Astrocyte (in vitro differentiated cells and primary cell): ENCODE measurements at regions not wholly inside any gene's neighbourhood (a gene's known extent, or its start where the extent isn't known, plus 50 kb on each side); places are given as distances from the start of the nearest gene placed in this dataset.

ENCODE experiments used
- DNase-seq: peaks from one replicate; pipeline ENCODE4 v3.0.0-alpha.2; 2010; ENCODE audit warnings: low read depth
- FAIRE-seq: peaks from 2 replicates; lab custom pipeline; 2011; peaks lifted over from hg19 to GRCh38; lab: Jason Lieb, UNC
- H2AFZ ChIP-seq: 2 replicates; pipeline ENCODE4 v1.6.0; 2012; ENCODE audit warnings: low read depth, low read length, inconsistent platforms
- H3K27ac ChIP-seq: 2 replicates; pipeline ENCODE4 v1.5.1; 2011; ENCODE audit warnings: low read depth, low read length, inconsistent platforms
- H3K27me3 ChIP-seq: 2 replicates; pipeline ENCODE4 v1.6.0; 2011; ENCODE audit warnings: low read length, inconsistent platforms; ENCODE audit not compliant: insufficient read depth
- H3K36me3 ChIP-seq: 2 replicates; pipeline ENCODE4 v1.5.1; 2011; ENCODE audit warnings: low read length, inconsistent platforms; ENCODE audit not compliant: insufficient read depth
- H3K4me1 ChIP-seq: 2 replicates; pipeline ENCODE4 v1.5.1; 2011; ENCODE audit warnings: low read length, inconsistent platforms; ENCODE audit not compliant: insufficient read depth
- H3K4me2 ChIP-seq: 2 replicates; pipeline ENCODE4 v1.6.0; 2012; ENCODE audit warnings: low read length, inconsistent platforms
- H3K4me3 ChIP-seq: 2 replicates; pipeline ENCODE4 v1.5.1; 2011; ENCODE audit warnings: low read depth, mild to moderate bottlenecking, low read length, inconsistent platforms; ENCODE audit not compliant: insufficient read depth
- H3K79me2 ChIP-seq: 2 replicates; pipeline ENCODE4 v1.6.0; 2012; ENCODE audit warnings: mild to moderate bottlenecking, low read length, inconsistent platforms; ENCODE audit not compliant: insufficient read depth
- H3K9ac ChIP-seq: 2 replicates; pipeline ENCODE4 v1.6.0; 2012; ENCODE audit warnings: mild to moderate bottlenecking, low read length, inconsistent platforms
- H3K9me3 ChIP-seq: 2 replicates; pipeline ENCODE4 v1.5.1; 2012; ENCODE audit warnings: low read depth, mild to moderate bottlenecking, low read length, inconsistent platforms; ENCODE audit not compliant: insufficient read depth
- H4K20me1 ChIP-seq: 2 replicates; pipeline ENCODE4 v1.6.0; 2012; ENCODE audit warnings: low read length, inconsistent platforms; ENCODE audit not compliant: insufficient read depth
- H3K27ac Mint-ChIP-seq: one replicate; pipeline ENCODE4 v1.8.0; 2021; ENCODE audit warnings: mild to moderate bottlenecking, mixed read lengths; ENCODE audit not compliant: unreplicated experiment
- H3K27me3 Mint-ChIP-seq: one replicate; pipeline ENCODE4 v1.8.0; 2021; ENCODE audit warnings: low read depth, mixed read lengths; ENCODE audit not compliant: unreplicated experiment
- H3K36me3 Mint-ChIP-seq: one replicate; pipeline ENCODE4 v1.8.0; 2021; ENCODE audit warnings: low read depth, mixed read lengths; ENCODE audit not compliant: unreplicated experiment
- H3K4me1 Mint-ChIP-seq: one replicate; pipeline ENCODE4 v1.8.0; 2021; ENCODE audit warnings: low read depth, mixed read lengths; ENCODE audit not compliant: unreplicated experiment
- H3K4me3 Mint-ChIP-seq: one replicate; pipeline ENCODE4 v1.8.0; 2021; ENCODE audit warnings: mild to moderate bottlenecking, moderate library complexity, mixed read lengths; ENCODE audit not compliant: unreplicated experiment
- H3K9me3 Mint-ChIP-seq: one replicate; pipeline ENCODE4 v1.8.0; 2021; ENCODE audit warnings: mild to moderate bottlenecking, mixed read lengths; ENCODE audit not compliant: unreplicated experiment
- CTCF ChIP-seq: IDR thresholded peaks from 2 replicates; pipeline ENCODE4 v1.5.1; 2011; ENCODE audit warnings: low read depth, mild to moderate bottlenecking, inconsistent platforms, low read length, moderate library complexity; ENCODE audit not compliant: insufficient read depth
- EZH2 ChIP-seq: IDR thresholded peaks from 2 replicates; pipeline ENCODE4 v1.6.1; 2012; ENCODE audit warnings: mild to moderate bottlenecking, low read length, inconsistent platforms; ENCODE audit not compliant: insufficient read depth

- Mint-ChIP-seq H3K36me3 (peaks cover 1% of the 10 kb centered on the region), H3K4me1 (peaks cover 28% of the 10 kb centered on the region), H3K27ac (no peak overlapping the region), H3K4me3 (no peak overlapping the region), H3K9me3 (no peaks in the 10 kb centered on the region), H3K27me3 (peaks cover 3% of the 10 kb centered on the region)
- FAIRE-seq: peak; percentile 39
- Histone ChIP-seq H3K36me3 (no peaks in the 10 kb centered on the region), H3K9ac (no peak overlapping the region), H4K20me1 (no peaks in the 10 kb centered on the region), H3K4me3 (no peak overlapping the region), H3K9me3 (no peaks in the 10 kb centered on the region), H3K4me2 (peak overlapping the region; percentile 43), H3K27me3 (no peaks in the 10 kb centered on the region), H3K4me1 (peaks cover 34% of the 10 kb centered on the region), H3K79me2 (no peaks in the 10 kb centered on the region), H2AFZ (no peak overlapping the region), H3K27ac (no peak overlapping the region)
- peak; percentile 53 for DNase-seq
- no peak for TF ChIP-seq EZH2
Observed at GRCh38 chr12:5163661-5164060, 120.0 kb downstream of the KCNA5 start.

- Histone ChIP-seq H3K4me1 (peaks cover 34% of the 10 kb centered on the region), H3K36me3 (no peaks in the 10 kb centered on the region), H3K79me2 (no peaks in the 10 kb centered on the region), H3K4me2 (no peak overlapping the region), H3K4me3 (no peak overlapping the region), H3K27ac (no peak overlapping the region), H2AFZ (no peak overlapping the region), H3K27me3 (no peaks in the 10 kb centered on the region), H3K9ac (no peak overlapping the region), H4K20me1 (no peaks in the 10 kb centered on the region), H3K9me3 (no peaks in the 10 kb centered on the region)
- TF ChIP-seq CTCF: no peak
- no peak for TF ChIP-seq EZH2
- Mint-ChIP-seq H3K4me3 (no peak overlapping the region), H3K36me3 (peaks cover 1% of the 10 kb centered on the region), H3K4me1 (peaks cover 29% of the 10 kb centered on the region), H3K27me3 (peaks cover 3% of the 10 kb centered on the region), H3K27ac (no peak overlapping the region), H3K9me3 (no peaks in the 10 kb centered on the region)
- DNase-seq: no peak
- FAIRE-seq: peak; percentile 50
Observed at GRCh38 chr12:5165296-5165970, 121.8 kb downstream of the KCNA5 start.

- Histone ChIP-seq H3K4me2 (peak overlapping the region; percentile 61), H2AFZ (no peak overlapping the region), H3K36me3 (no peaks in the 10 kb centered on the region), H3K27ac (peak overlapping the region; percentile 56), H3K27me3 (no peaks in the 10 kb centered on the region), H3K4me3 (no peak overlapping the region), H3K9me3 (no peaks in the 10 kb centered on the region), H4K20me1 (no peaks in the 10 kb centered on the region), H3K4me1 (peaks cover 34% of the 10 kb centered on the region), H3K79me2 (no peaks in the 10 kb centered on the region), H3K9ac (peak overlapping the region; percentile 3)
- Mint-ChIP-seq H3K4me1 (peaks cover 37% of the 10 kb centered on the region), H3K9me3 (no peaks in the 10 kb centered on the region), H3K27ac (peak overlapping the region; percentile 55), H3K4me3 (no peak overlapping the region), H3K27me3 (no peaks in the 10 kb centered on the region), H3K36me3 (no peaks in the 10 kb centered on the region)
- TF ChIP-seq EZH2 (no peak), CTCF (no peak)
- DNase-seq (peak; percentile 98), FAIRE-seq (peak; percentile 100)
Observed at GRCh38 chr12:5166976-5167375, 123.3 kb downstream of the KCNA5 start.
